NCI-H82 (cell line): ENCODE measurements at regions not wholly inside any gene's neighbourhood (a gene's known extent, or its start where the extent isn't known, plus 50 kb on each side); places are given as distances from the start of the nearest gene placed in this dataset.
"Not testable (repeated sequence)": the region's sequence is repeated elsewhere in the genome, so short reads cannot be mapped to it uniquely, and the experiment has no call there.

Experiments
- DNase-seq: peaks from one replicate; lab custom pipeline; 2025; lab: John Stamatoyannopoulos, UW

- no peak for DNase-seq
These were observed 275.1 kb upstream of the NRP1 start for GRCh38 chr10:33609546-33609945.

- no peak for DNase-seq
These were observed 267.8 kb upstream of the NRP1 start for GRCh38 chr10:33602278-33602677.

- DNase-seq, result no peak
These were observed 265.9 kb upstream of the NRP1 start for GRCh38 chr10:33600381-33600780.

- DNase-seq, result no peak
These were observed 262.0 kb upstream of the NRP1 start for GRCh38 chr10:33596422-33596821.

- DNase-seq, result no peak
These were observed 260.0 kb upstream of the NRP1 start for GRCh38 chr10:33594475-33594874.

GRCh38 chr10:33588974-33589600 is 254.6 kb upstream of the NRP1 start:
- no peak for DNase-seq

- DNase-seq, result not testable (repeated sequence)
These were observed 250.1 kb upstream of the NRP1 start for GRCh38 chr10:33584596-33584995.

- no peak for DNase-seq
These were observed 245.5 kb upstream of the NRP1 start for GRCh38 chr10:33579996-33580395.

- no peak for DNase-seq
These were observed 239.1 kb upstream of the NRP1 start for GRCh38 chr10:33573606-33574005.

- no peak for DNase-seq
These were observed 237.1 kb upstream of the NRP1 start for GRCh38 chr10:33571616-33572015.

- no peak for DNase-seq
These were observed 236.0 kb upstream of the NRP1 start for GRCh38 chr10:33570495-33570894.

GRCh38 chr10:33569702-33570101 is 235.2 kb upstream of the NRP1 start:
- DNase-seq, result no peak

GRCh38 chr10:33566426-33566825 is 232.0 kb upstream of the NRP1 start:
- DNase-seq, result no peak

- DNase-seq, result no peak
These were observed 231.5 kb upstream of the NRP1 start for GRCh38 chr10:33566001-33566400.

GRCh38 chr10:33565231-33565630 is 230.8 kb upstream of the NRP1 start:
- DNase-seq, result no peak

GRCh38 chr10:33559105-33559504 is 224.6 kb upstream of the NRP1 start:
- no peak for DNase-seq

- DNase-seq, result no peak
These were observed 222.8 kb upstream of the NRP1 start for GRCh38 chr10:33557313-33557712.

- DNase-seq, result no peak
These were observed 222.2 kb upstream of the NRP1 start for GRCh38 chr10:33556620-33557019.

- no peak for DNase-seq
These were observed 221.6 kb upstream of the NRP1 start for GRCh38 chr10:33556103-33556502.

GRCh38 chr10:33553748-33554571 is 219.5 kb upstream of the NRP1 start:
- DNase-seq, result no peak

GRCh38 chr10:33552290-33552689 is 217.8 kb upstream of the NRP1 start:
- DNase-seq, result no peak

- no peak for DNase-seq
These were observed 216.3 kb upstream of the NRP1 start for GRCh38 chr10:33550811-33551210.

- no peak for DNase-seq
These were observed 213.5 kb upstream of the NRP1 start for GRCh38 chr10:33547976-33548375.

- no peak for DNase-seq
These were observed 211.6 kb upstream of the NRP1 start for GRCh38 chr10:33546031-33546430.
